K562 (cell line): ENCODE measurements at regions not wholly inside any gene's neighbourhood (a gene's known extent, or its start where the extent isn't known, plus 50 kb on each side); places are given as distances from the start of the nearest gene placed in this dataset.

Source experiments
- FOXJ3 ChIP-seq: sonication (generic); formaldehyde crosslinking; IDR thresholded peaks from 2 replicates; pipeline ENCODE4 v1.4.0; 2020; ENCODE audit warnings: mild to moderate bottlenecking, missing genetic modification reagents
- POLR2A ChIP-seq: fragments of 450-650 bp; conservative IDR thresholded peaks from 2 replicates; pipeline ENCODE4 v1.6.1; 2016
- PRMT5 ChIP-seq: sonication (generic); formaldehyde crosslinking; IDR thresholded peaks from 2 replicates; pipeline ENCODE4 v1.5.0; 2020; ENCODE audit warnings: missing genetic modification reagents
- RCOR1 ChIP-seq, 2 experiments: IDR thresholded peaks; 2 replicates each; pipeline ENCODE4 v1.6.1; 2012; ENCODE audit warnings: low read depth in 2 of 2, low read length in 2 of 2, borderline replicate concordance in 1 of 2, improper control_type of control experiment in 1 of 2
- SMAD4 ChIP-seq: fragments of 250-450 bp; sonication (Bioruptor Pico); conservative IDR thresholded peaks from 2 replicates; pipeline ENCODE4 v1.8.0; 2021; ENCODE audit warnings: inconsistent platforms, mild to moderate bottlenecking, moderate library complexity
- TEAD2 ChIP-seq: fragments of 450-650 bp; IDR thresholded peaks from 2 replicates; pipeline ENCODE4 v1.6.1; 2016; ENCODE audit warnings: missing genetic modification characterization, control low read depth, missing compliant biosample characterization
- TF ChIP-seq, protein P1 (sequence below): fragments of 450-650 bp; IDR thresholded peaks from one replicate; pipeline ENCODE4 v1.6.1; 2018; ENCODE audit warnings: mild to moderate bottlenecking, moderate library complexity; ENCODE audit not compliant: partially characterized antibody

DNA sequence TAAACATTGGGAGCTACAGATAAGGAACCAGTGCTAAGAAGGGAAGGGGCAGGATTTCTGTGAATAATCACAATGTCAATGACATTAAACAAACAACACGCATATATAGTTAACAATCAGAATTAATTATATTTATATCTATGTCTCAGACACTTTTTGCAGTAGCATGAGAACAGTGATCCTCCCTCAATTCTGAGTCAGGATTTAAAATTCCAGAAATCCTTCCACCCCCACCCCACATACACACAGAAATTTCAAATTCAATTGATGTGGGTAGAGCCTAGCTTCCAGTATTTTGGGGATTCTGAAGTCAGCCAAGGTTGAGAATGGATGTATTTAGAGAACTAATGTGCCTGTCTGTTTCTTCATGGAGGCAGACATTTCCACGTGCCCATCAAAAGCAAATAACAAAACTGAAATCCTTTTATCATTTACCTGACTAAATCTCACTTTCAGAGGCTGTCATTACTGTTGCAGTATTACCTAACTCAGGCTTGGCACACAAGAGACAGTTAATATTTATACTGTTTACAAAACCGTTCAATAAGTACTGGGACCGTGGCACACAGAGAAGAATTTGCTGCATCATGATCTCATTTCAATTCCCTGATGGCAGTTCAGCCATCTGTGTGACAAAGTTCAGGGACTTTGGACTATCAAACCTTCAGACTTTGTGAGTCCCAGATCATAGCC lies 116.6 kb upstream of the PALS2 start:
- no peak for TF ChIP-seq FOXJ3
- no peak for TF ChIP-seq RCOR1 (IDR thresholded peaks at IDR 0.05; ENCODE audit: borderline replicate concordance in 1 of 2, low read depth in 2 of 2, low read length in 2 of 2)
- TF ChIP-seq SMAD4, result no peak
- no peak for TF ChIP-seq POLR2A
- no peak for TF ChIP-seq PRMT5 (CRISPR knock-in tag)
- no peak for TF ChIP-seq TEAD2 (tag)
- TF ChIP-seq, protein P1, sequence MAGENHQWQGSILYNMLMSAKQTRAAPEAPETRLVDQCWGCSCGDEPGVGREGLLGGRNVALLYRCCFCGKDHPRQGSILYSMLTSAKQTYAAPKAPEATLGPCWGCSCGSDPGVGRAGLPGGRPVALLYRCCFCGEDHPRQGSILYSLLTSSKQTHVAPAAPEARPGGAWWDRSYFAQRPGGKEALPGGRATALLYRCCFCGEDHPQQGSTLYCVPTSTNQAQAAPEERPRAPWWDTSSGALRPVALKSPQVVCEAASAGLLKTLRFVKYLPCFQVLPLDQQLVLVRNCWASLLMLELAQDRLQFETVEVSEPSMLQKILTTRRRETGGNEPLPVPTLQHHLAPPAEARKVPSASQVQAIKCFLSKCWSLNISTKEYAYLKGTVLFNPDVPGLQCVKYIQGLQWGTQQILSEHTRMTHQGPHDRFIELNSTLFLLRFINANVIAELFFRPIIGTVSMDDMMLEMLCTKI, result no peak
